NB4 (cell line): ENCODE measurements at regions not wholly inside any gene's neighbourhood (a gene's known extent, or its start where the extent isn't known, plus 50 kb on each side); places are given as distances from the start of the nearest gene placed in this dataset.
A peak's percentile ranks its signal among the peaks of the same experiment; 100 is the strongest.
"Not testable (repeated sequence)": the region's sequence is repeated elsewhere in the genome, so short reads cannot be mapped to it uniquely, and the experiment has no call there.

Experiments
- DNase-seq: peaks from one replicate; pipeline ENCODE4 v3.0.0; 2010; ENCODE audit warnings: low read depth
- H3K4me3 ChIP-seq: one replicate; pipeline ENCODE4 v1.5.1; 2011; ENCODE audit warnings: mild to moderate bottlenecking, low read depth, low read length, moderate library complexity
- CTCF ChIP-seq: IDR thresholded peaks from one replicate; pipeline ENCODE4 v1.5.1; 2012; ENCODE audit warnings: low read depth, low read length
- MAX ChIP-seq: IDR thresholded peaks from 2 replicates; pipeline ENCODE4 v1.6.1; 2011; ENCODE audit warnings: low read depth, low read length
- MYC ChIP-seq: IDR thresholded peaks from 2 replicates; pipeline ENCODE4 v1.6.1; 2011; ENCODE audit warnings: low read depth, low read length
- POLR2A ChIP-seq: IDR thresholded peaks from 2 replicates; pipeline ENCODE4 v1.6.1; 2011; ENCODE audit warnings: mild to moderate bottlenecking; ENCODE audit not compliant: insufficient read length; ENCODE audit errors: extremely low read depth

GRCh38 chr7:24157666-24158065, 126.3 kb upstream of the NPY start:
- H3K4me3 ChIP-seq, result no peak overlapping the region
- TF ChIP-seq MAX (no peak), MYC (no peak), CTCF (no peak), POLR2A (no peak)
- no peak for DNase-seq

- TF ChIP-seq POLR2A (no peak), MYC (no peak), CTCF (no peak), MAX (no peak)
- DNase-seq, result no peak
- no peak overlapping the region for H3K4me3 ChIP-seq
Observed at GRCh38 chr7:24158975-24159374, 125.0 kb upstream of the NPY start.

- no peak for DNase-seq
- TF ChIP-seq MAX, result no peak
- TF ChIP-seq MYC, result no peak
- no peak for TF ChIP-seq CTCF
- TF ChIP-seq POLR2A, result no peak
- no peak overlapping the region for H3K4me3 ChIP-seq
Observed at GRCh38 chr7:24164401-24164800, 119.6 kb upstream of the NPY start.

GRCh38 chr7:24169077-24169624, 114.8 kb upstream of the NPY start:
- no peak for TF ChIP-seq CTCF
- TF ChIP-seq MAX, result no peak
- no peak for TF ChIP-seq POLR2A
- TF ChIP-seq MYC, result no peak
- no peak overlapping the region for H3K4me3 ChIP-seq
- DNase-seq, result peak; percentile 16

- H3K4me3 ChIP-seq, DNase-seq: not testable (repeated sequence)
Observed at GRCh38 chr7:24171951-24172350, 112.0 kb upstream of the NPY start.

- TF ChIP-seq CTCF, result no peak
- TF ChIP-seq MYC, result no peak
- no peak for TF ChIP-seq MAX
- TF ChIP-seq POLR2A, result no peak
- no peak overlapping the region for H3K4me3 ChIP-seq
- no peak for DNase-seq
Observed at GRCh38 chr7:24172856-24173255, 111.1 kb upstream of the NPY start.
